ENCODE measurements at regions not wholly inside any gene's neighbourhood (a gene's known extent, or its start where the extent isn't known, plus 50 kb on each side); places are given as distances from the start of the nearest gene placed in this dataset.
A peak's percentile ranks its signal among the peaks of the same experiment; 100 is the strongest.

DNA sequence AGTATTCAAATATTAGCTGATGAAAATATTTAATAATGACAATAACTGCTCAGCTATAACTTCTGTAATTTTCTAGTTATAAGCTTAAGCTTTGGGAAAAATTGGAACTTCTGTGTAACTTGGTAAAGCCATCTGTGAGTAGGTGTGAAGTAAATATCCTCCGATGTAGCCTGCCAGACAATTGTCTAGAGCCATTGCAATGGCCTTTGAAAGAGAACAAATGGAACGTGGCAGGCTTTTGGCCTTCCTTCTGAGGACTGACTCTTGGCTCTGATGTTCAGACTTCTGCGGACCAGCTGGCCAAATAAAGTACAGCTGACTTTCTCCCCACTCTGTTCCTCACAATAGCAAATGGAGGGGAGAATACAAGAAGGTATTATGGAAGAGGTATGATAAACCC, 203.4 kb upstream of the NMUR2 start:
- intact Hi-C loops (cut with DNase I): no loop called here
- 53% methylated on average over 3 of the region's 3 CpGs for WGBS
- no peak overlapping the region for H3K4me3 ChIP-seq (ENCODE audit: low read length)
- DNase-seq: no peak
- H3K27ac ChIP-seq (ENCODE audit: low read length): no peak overlapping the region
- no peaks in the 10 kb centered on the region for H3K9me3 ChIP-seq (ENCODE audit: control insufficient read depth, low read length)
- no peak for ATAC-seq
- H3K27me3 ChIP-seq (ENCODE audit: control insufficient read depth, insufficient read depth): no peaks in the 10 kb centered on the region
- no peaks in the 10 kb centered on the region for H3K4me1 ChIP-seq (ENCODE audit: control insufficient read depth, insufficient read depth, low read length)

GRCh38 chr5:152619756-152620155, 214.7 kb upstream of the NMUR2 start:
- DNase-seq (no peak), ATAC-seq (no peak)
- H3K4me3 ChIP-seq (ENCODE audit: low read length): no peak overlapping the region
- intact Hi-C loops (cut with DNase I): no loop called here
- H3K27me3 ChIP-seq (ENCODE audit: control insufficient read depth, insufficient read depth): no peaks in the 10 kb centered on the region
- 73% methylated on average over 2 of the region's 2 CpGs for WGBS
- no peak overlapping the region for H3K27ac ChIP-seq (ENCODE audit: low read length)
- H3K4me1 ChIP-seq (ENCODE audit: control insufficient read depth, insufficient read depth, low read length): no peaks in the 10 kb centered on the region
- no peaks in the 10 kb centered on the region for H3K9me3 ChIP-seq (ENCODE audit: control insufficient read depth, low read length)

- H3K27ac ChIP-seq (ENCODE audit: low read length): no peak overlapping the region
- no peaks in the 10 kb centered on the region for H3K27me3 ChIP-seq (ENCODE audit: control insufficient read depth, insufficient read depth)
- no peaks in the 10 kb centered on the region for H3K9me3 ChIP-seq (ENCODE audit: control insufficient read depth, low read length)
- H3K4me3 ChIP-seq (ENCODE audit: low read length): no peak overlapping the region
- intact Hi-C loops (cut with DNase I): no loop called here
- peak in 1 of 2 donors; percentile 45 for ATAC-seq
- H3K4me1 ChIP-seq (ENCODE audit: control insufficient read depth, insufficient read depth, low read length): no peaks in the 10 kb centered on the region
- peak in 1 of 3 donors; percentile 47 for DNase-seq
These were observed 217.5 kb upstream of the NMUR2 start for GRCh38 chr5:152622628-152623027.

- no peak for DNase-seq
- ATAC-seq: no peak
- no peak overlapping the region for H3K27ac ChIP-seq (ENCODE audit: low read length)
- H3K9me3 ChIP-seq (ENCODE audit: control insufficient read depth, low read length): no peaks in the 10 kb centered on the region
- no peak overlapping the region for H3K4me3 ChIP-seq (ENCODE audit: low read length)
- H3K27me3 ChIP-seq (ENCODE audit: control insufficient read depth, insufficient read depth): no peaks in the 10 kb centered on the region
- 63% methylated on average over 1 of the region's 1 CpG for WGBS
- intact Hi-C loops (cut with DNase I): no loop called here
- H3K4me1 ChIP-seq (ENCODE audit: control insufficient read depth, insufficient read depth, low read length): no peaks in the 10 kb centered on the region
These were observed 218.9 kb upstream of the NMUR2 start for GRCh38 chr5:152623951-152624350.

DNA sequence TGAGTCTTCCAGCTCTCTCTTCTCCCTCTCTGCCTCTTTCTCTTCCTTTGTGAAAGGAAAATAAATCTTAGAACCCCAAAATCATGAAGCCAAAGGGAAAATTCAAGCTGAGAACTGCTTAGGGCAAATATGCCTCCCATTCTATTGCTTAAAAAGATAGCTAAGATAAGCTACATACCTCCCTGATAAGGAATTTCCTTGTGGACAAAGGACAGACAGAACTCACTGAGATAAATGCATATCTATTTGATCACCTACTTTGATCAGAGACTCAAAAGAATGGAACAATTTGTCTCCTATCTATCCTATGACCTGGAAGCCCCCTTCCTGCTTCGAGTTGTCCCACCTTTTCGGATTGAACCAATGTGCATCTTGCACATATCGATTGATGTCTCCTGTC, 220.6 kb upstream of the NMUR2 start:
- DNase-seq: no peak
- WGBS: 90% methylated on average over 3 of the region's 3 CpGs

GRCh38 chr5:152631221-152631620, 226.1 kb upstream of the NMUR2 start:
- ATAC-seq (no peak), DNase-seq (no peak)
- H3K4me1 ChIP-seq (ENCODE audit: control insufficient read depth, insufficient read depth, low read length): peaks cover 1% of the 10 kb centered on the region
- intact Hi-C loops (cut with DNase I): no loop called here
- no peaks in the 10 kb centered on the region for H3K27me3 ChIP-seq (ENCODE audit: control insufficient read depth, insufficient read depth)
- no peaks in the 10 kb centered on the region for H3K9me3 ChIP-seq (ENCODE audit: control insufficient read depth, low read length)
- H3K4me3 ChIP-seq (ENCODE audit: low read length): no peak overlapping the region
- H3K27ac ChIP-seq (ENCODE audit: low read length): no peak overlapping the region
- 74% methylated on average over 5 of the region's 5 CpGs for WGBS

More for the DNA sequence above, 220.6 kb upstream of the NMUR2 start:
- no peaks in the 10 kb centered on the region for H3K4me1 ChIP-seq (ENCODE audit: control insufficient read depth, insufficient read depth, low read length)
- intact Hi-C loops (cut with DNase I): no loop called here
- H3K27ac ChIP-seq (ENCODE audit: low read length): no peak overlapping the region
- no peak for ATAC-seq
- no peaks in the 10 kb centered on the region for H3K9me3 ChIP-seq (ENCODE audit: control insufficient read depth, low read length)
- H3K4me3 ChIP-seq (ENCODE audit: low read length): no peak overlapping the region
- H3K27me3 ChIP-seq (ENCODE audit: control insufficient read depth, insufficient read depth): no peaks in the 10 kb centered on the region

DNA sequence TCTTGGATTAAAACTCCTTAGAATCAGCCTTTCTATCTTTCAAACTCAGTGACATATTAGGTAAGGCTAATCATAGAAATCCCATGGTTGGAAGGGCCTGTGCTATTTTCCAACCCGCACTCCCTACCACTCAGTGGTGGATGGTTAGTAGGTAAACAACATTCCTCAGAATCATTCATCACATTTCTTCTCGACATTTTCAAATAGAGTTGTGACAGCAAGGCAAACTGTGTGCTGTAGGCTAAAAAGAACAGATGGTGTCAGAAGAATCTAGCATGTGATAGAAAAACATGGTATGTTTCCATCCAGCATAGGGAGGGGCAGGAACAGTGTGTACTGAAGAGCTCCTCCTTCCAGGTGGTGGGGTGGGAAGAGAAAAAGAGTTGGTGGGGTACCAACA, 227.3 kb upstream of the NMUR2 start:
- 62% methylated on average over 2 of the region's 2 CpGs for WGBS
- H3K4me3 ChIP-seq (ENCODE audit: low read length): no peak overlapping the region
- H3K9me3 ChIP-seq (ENCODE audit: control insufficient read depth, low read length): no peaks in the 10 kb centered on the region
- DNase-seq (no peak), ATAC-seq (peak in 1 of 2 donors; percentile 71)
- peak overlapping the region; percentile 4 for H3K27ac ChIP-seq (ENCODE audit: low read length)
- intact Hi-C loops (cut with DNase I): no loop called here
- H3K4me1 ChIP-seq (ENCODE audit: control insufficient read depth, insufficient read depth, low read length): peaks cover 1% of the 10 kb centered on the region
- H3K27me3 ChIP-seq (ENCODE audit: control insufficient read depth, insufficient read depth): no peaks in the 10 kb centered on the region

DNA sequence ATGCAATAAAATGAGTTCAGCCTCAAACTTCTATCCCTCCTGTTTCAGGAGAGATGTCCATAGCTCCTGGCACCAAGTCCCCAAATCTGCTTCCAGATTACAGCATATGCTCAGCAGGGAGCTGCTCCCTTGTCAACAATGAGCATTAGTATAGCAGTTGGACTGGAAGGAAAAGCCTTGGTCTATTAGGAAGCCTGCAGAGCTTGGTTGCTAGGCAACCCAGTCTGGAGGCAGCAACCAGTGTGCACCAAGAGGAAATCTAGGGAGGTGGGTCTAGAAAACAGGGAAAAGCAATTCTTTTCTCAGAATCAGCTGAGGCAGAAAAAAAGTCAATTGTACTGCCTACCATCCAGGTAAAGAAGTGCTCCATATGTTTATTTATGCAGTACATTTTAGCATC, 229.5 kb upstream of the NMUR2 start:
- Histone ChIP-seq H3K27me3 (ENCODE audit: control insufficient read depth, insufficient read depth) (no peaks in the 10 kb centered on the region), H3K4me1 (ENCODE audit: control insufficient read depth, insufficient read depth, low read length) (peaks cover 1% of the 10 kb centered on the region), H3K4me3 (ENCODE audit: low read length) (no peak overlapping the region), H3K27ac (ENCODE audit: low read length) (no peak overlapping the region), H3K9me3 (ENCODE audit: control insufficient read depth, low read length) (no peaks in the 10 kb centered on the region)
- ATAC-seq (peak; percentile 51 to 55), DNase-seq (no peak)
- intact Hi-C loops (cut with DNase I): no loop called here

DNA sequence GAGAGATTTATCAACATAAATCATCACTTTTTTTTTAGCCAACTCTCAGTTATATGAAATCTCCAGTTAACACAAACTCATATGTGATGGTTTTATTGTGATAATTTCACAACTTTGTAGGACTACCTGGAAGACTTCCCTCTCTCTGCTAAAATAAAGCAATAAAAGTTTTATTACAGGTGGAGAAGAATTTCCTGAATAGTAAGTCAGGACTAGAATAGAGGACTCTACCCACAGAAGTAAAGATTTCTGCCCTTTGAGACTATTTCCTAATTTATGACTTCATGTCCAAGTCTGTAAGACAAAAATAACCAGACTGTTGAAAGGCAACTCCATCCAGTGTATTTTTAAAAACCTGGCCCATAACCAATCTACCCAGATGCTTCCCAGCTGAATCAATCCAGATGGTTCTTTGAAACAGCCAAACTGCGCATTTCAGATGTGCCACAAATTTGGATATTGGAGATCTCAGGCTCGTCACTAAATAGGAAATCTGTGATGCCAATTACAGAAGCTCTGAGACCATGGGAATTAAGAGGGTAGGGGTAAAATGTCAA, 234.0 kb upstream of the NMUR2 start:
- intact Hi-C loops (cut with DNase I): no loop called here
- 19% methylated on average over 2 of the region's 2 CpGs for WGBS
- peak; percentile 61 to 65 for ATAC-seq
- H3K4me1 ChIP-seq (ENCODE audit: control insufficient read depth, insufficient read depth, low read length): no peaks in the 10 kb centered on the region
- H3K9me3 ChIP-seq (ENCODE audit: control insufficient read depth, low read length): no peaks in the 10 kb centered on the region
- no peak overlapping the region for H3K27ac ChIP-seq (ENCODE audit: low read length)
- H3K4me3 ChIP-seq (ENCODE audit: low read length): no peak overlapping the region
- H3K27me3 ChIP-seq (ENCODE audit: control insufficient read depth, insufficient read depth): no peaks in the 10 kb centered on the region
- DNase-seq: no peak

DNA sequence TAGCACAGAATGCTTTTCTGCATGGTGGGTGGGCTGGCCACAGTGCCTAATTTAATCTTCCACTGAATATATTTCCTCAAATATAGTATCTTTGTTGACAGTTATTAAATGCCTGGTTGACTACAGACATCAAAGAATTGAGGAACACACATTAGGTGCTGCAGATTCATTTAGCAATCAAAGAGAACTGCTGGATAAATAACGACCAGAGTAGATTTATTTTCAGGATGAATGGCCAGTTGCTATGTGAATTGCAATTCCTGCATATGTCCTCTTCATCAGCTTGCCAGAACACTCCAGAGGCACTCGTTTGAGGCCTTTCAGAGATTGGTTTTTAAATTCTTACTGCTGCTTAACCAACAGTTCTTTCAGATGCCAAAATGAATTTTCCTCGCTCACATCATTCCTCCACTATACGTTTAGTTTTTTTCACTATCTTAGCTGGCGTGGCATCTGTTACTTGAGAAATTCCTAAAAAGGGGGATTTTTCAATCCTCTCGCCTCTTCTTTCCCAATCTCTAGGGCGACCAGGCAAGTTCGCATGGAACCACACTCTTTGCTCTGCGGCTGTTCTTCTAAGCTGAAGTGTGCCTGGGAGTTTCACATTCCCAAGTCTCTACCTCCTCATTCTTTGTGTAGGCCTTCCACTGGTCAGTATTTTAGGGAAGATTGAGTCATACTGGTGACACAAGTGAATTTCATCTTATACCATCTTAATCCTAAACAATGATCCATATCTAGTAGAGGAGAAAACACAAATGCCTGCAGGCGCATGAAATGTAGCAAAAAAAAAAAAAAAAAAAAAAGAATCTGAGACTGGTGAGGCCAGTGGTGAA, 237.1 kb upstream of the NMUR2 start:
- Histone ChIP-seq H3K4me3 (ENCODE audit: low read length) (no peak overlapping the region), H3K4me1 (ENCODE audit: control insufficient read depth, insufficient read depth, low read length) (no peaks in the 10 kb centered on the region), H3K27me3 (ENCODE audit: control insufficient read depth, insufficient read depth) (no peaks in the 10 kb centered on the region), H3K27ac (ENCODE audit: low read length) (no peak overlapping the region), H3K9me3 (ENCODE audit: control insufficient read depth, low read length) (no peaks in the 10 kb centered on the region)
- intact Hi-C loops (cut with DNase I): no loop called here
- 79% methylated on average over 10 of the region's 10 CpGs for WGBS
- DNase-seq (no peak), ATAC-seq (no peak)

DNA sequence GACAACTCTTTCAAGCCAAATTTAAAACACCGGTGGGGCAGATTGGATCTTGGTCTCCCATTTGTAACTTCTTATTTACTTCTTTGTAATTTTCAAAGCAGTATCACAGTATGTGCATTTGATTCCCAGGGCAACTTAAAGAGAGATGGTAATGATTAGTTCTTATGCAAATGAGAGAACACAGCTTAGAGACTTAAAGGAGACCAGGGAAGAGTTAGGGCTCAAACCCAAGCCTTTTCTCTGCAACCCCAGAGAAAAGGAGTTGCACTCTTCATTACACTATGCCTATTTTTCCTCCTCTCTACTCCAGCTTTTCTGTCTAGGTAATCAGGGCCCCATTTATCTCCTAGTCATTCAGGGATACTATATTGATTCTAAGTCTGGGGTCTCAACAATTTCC, 237.8 kb upstream of the NMUR2 start:
- no peak for DNase-seq
- 67% methylated on average over 1 of the region's 1 CpG for WGBS
- Histone ChIP-seq H3K4me3 (ENCODE audit: low read length) (no peak overlapping the region), H3K4me1 (ENCODE audit: control insufficient read depth, insufficient read depth, low read length) (no peaks in the 10 kb centered on the region), H3K27me3 (ENCODE audit: control insufficient read depth, insufficient read depth) (no peaks in the 10 kb centered on the region), H3K9me3 (ENCODE audit: control insufficient read depth, low read length) (no peaks in the 10 kb centered on the region), H3K27ac (ENCODE audit: low read length) (no peak overlapping the region)
- no peak for ATAC-seq
- intact Hi-C loops (cut with DNase I): no loop called here

Measured in right cardiac atrium (tissue), 5 donors.